GM12878 (cell line): ENCODE measurements at regions not wholly inside any gene's neighbourhood (a gene's known extent, or its start where the extent isn't known, plus 50 kb on each side); places are given as distances from the start of the nearest gene placed in this dataset.

ENCODE experiments used
- ATAC-seq: fragments of 200-7000 bp; cut with Tn5 transposase; 3 replicates; pipeline ENCODE4 v1.9.1; 2020; ENCODE audit warnings: mild to moderate bottlenecking, moderate library complexity
- BruUV-seq: library from RNA; stranded (reverse); fragments of 400-500 nt; replicated peaks from 2 replicates; lab custom pipeline; 2021; lab: Mats Ljungman, UMichigan
- CTCF ChIA-PET: fragments of 300-600 bp; sonication (Branson Sonifier 250); formaldehyde crosslinking; extraction: SDS; loops from one replicate; lab custom pipeline; 2021; ENCODE audit warnings: inconsistent platforms; lab: Yijun Ruan, JAX
- POLR2A ChIA-PET: fragments of 350-600 bp; formaldehyde crosslinking; extraction: SDS; loops from one replicate; lab custom pipeline; 2021; ENCODE audit warnings: inconsistent platforms; lab: Charles Lee
- RAD21 ChIA-PET: fragments of 300-600 bp; sonication (Branson Sonifier 250); formaldehyde crosslinking; loops from one replicate; lab custom pipeline; 2023; ENCODE audit warnings: antibody characterized with exemption; ENCODE audit not compliant: unreplicated experiment; lab: Charles Lee
- SMC1A ChIA-PET: fragments of 300-600 bp; sonication (Branson Sonifier 250); formaldehyde crosslinking; loops from one replicate; lab custom pipeline; 2023; ENCODE audit not compliant: unreplicated experiment, uncharacterized antibody; lab: Charles Lee
- DNase-seq: peaks from one replicate; pipeline ENCODE4 v3.0.0-alpha.2; 2011; ENCODE audit warnings: low read depth, low spot score
- FAIRE-seq: peaks from 3 replicates; lab custom pipeline; 2011; peaks lifted over from hg19 to GRCh38; lab: Jason Lieb, UNC
- H2AFZ ChIP-seq: 2 replicates; pipeline ENCODE4 v1.6.0; 2011; ENCODE audit warnings: low read depth, low read length, control low read depth; ENCODE audit not compliant: control insufficient read depth
- H3K27ac ChIP-seq: 2 replicates; pipeline ENCODE4 v1.5.1; 2011; ENCODE audit warnings: control low read depth; ENCODE audit not compliant: control insufficient read depth, insufficient read depth
- H3K27me3 ChIP-seq, 2 experiments: replicated peaks in 1 of 2; 2 replicates each; pipeline versions ENCODE4 v1.6.0 to v1.6.1; 2011; ENCODE audit warnings: low read length in 1 of 2; ENCODE audit not compliant: control insufficient read depth in 2 of 2, insufficient read depth in 2 of 2
- H3K36me3 ChIP-seq, 2 experiments: 2 replicates each; pipeline ENCODE4 v1.5.1; 2011; ENCODE audit warnings: low read length in 1 of 2; ENCODE audit not compliant: control insufficient read depth in 2 of 2, insufficient read depth in 2 of 2
- H3K4me1 ChIP-seq: 2 replicates; pipeline ENCODE4 v1.6.1; 2011; ENCODE audit warnings: mild to moderate bottlenecking, low read length, moderate library complexity, mixed read lengths; ENCODE audit not compliant: control insufficient read depth, insufficient read depth
- H3K4me2 ChIP-seq: 2 replicates; pipeline ENCODE4 v1.6.0; 2011; ENCODE audit warnings: control low read depth; ENCODE audit not compliant: control insufficient read depth, insufficient read depth
- H3K4me3 ChIP-seq: fragments of 200-600 bp; sonication (generic); 2 replicates; pipeline ENCODE4 v1.5.1; 2016
- H3K79me2 ChIP-seq: 2 replicates; pipeline ENCODE4 v1.6.0; 2011; ENCODE audit warnings: low read length; ENCODE audit not compliant: control insufficient read depth, insufficient read depth
- H3K9ac ChIP-seq: 2 replicates; pipeline ENCODE4 v1.8.0; 2011; ENCODE audit warnings: low read length, control low read depth, mixed read lengths; ENCODE audit not compliant: control insufficient read depth, insufficient read depth
- H3K9me3 ChIP-seq: replicated peaks from 3 replicates; pipeline ENCODE4 v1.5.1; 2011; ENCODE audit warnings: mild to moderate bottlenecking, low read length; ENCODE audit not compliant: control insufficient read depth, insufficient read depth
- H4K20me1 ChIP-seq: 2 replicates; pipeline ENCODE4 v1.6.0; 2011; ENCODE audit not compliant: control insufficient read depth, insufficient read depth
- CTCF ChIP-seq, 3 experiments: IDR thresholded peaks in 2 of 3; conservative IDR thresholded peaks in 1 of 3; 2 replicates each; pipeline ENCODE4 v1.5.1; 2011; ENCODE audit warnings: low read depth in 3 of 3, low read length in 3 of 3, mild to moderate bottlenecking in 3 of 3, control low read depth in 2 of 3, moderate library complexity in 2 of 3, inconsistent platforms in 1 of 3, mixed read lengths in 1 of 3; ENCODE audit not compliant: control insufficient read depth in 2 of 3, insufficient read depth in 1 of 3; ENCODE audit errors: extremely low read depth in 1 of 3
- ESRRA ChIP-seq: IDR thresholded peaks from 2 replicates; pipeline ENCODE4 v1.6.1; 2012; ENCODE audit warnings: mild to moderate bottlenecking, low read length, improper control_type of control experiment
- MEF2A ChIP-seq: IDR thresholded peaks from 2 replicates; pipeline ENCODE4 v1.6.1; 2011; ENCODE audit warnings: low read depth, mild to moderate bottlenecking, low read length, moderate library complexity; ENCODE audit not compliant: insufficient read depth
- MTA2 ChIP-seq: fragments of 450-650 bp; IDR thresholded peaks from 2 replicates; pipeline ENCODE4 v1.6.1; 2016; ENCODE audit warnings: low read depth, mild to moderate bottlenecking, moderate library complexity
- MTA3 ChIP-seq: IDR thresholded peaks from 2 replicates; pipeline ENCODE4 v1.6.1; 2012; ENCODE audit warnings: low read length, inconsistent platforms, borderline replicate concordance
- MXI1 ChIP-seq: fragments of 150-350 bp; IDR thresholded peaks from 2 replicates; pipeline ENCODE4 v1.6.1; 2011; ENCODE audit warnings: low read depth, mild to moderate bottlenecking, inconsistent platforms, low read length, improper control_type of control experiment
- NFIC ChIP-seq: IDR thresholded peaks from 2 replicates; pipeline ENCODE4 v1.6.1; 2012; ENCODE audit warnings: low read depth, mild to moderate bottlenecking, inconsistent platforms, low read length, moderate library complexity
- NFYB ChIP-seq: IDR thresholded peaks from 2 replicates; pipeline ENCODE4 v1.6.1; 2011; ENCODE audit warnings: low read depth, mild to moderate bottlenecking, low read length, improper control_type of control experiment, moderate library complexity; ENCODE audit not compliant: insufficient read depth
- NRF1 ChIP-seq: conservative IDR thresholded peaks from 2 replicates; pipeline ENCODE4 v1.6.1; 2011; ENCODE audit warnings: mild to moderate bottlenecking, low read depth, low read length, improper control_type of control experiment
- PRDM15 ChIP-seq: fragments of 450-650 bp; formaldehyde crosslinking; IDR thresholded peaks from 2 replicates; pipeline ENCODE4 v1.4.0; 2020; ENCODE audit warnings: mild to moderate bottlenecking, moderate library complexity
- SMC3 ChIP-seq: IDR thresholded peaks from 2 replicates; pipeline ENCODE4 v1.6.1; 2011; ENCODE audit warnings: low read length, improper control_type of control experiment, borderline replicate concordance
- YY1 ChIP-seq: IDR thresholded peaks from 2 replicates; pipeline ENCODE4 v1.6.1; 2011; ENCODE audit warnings: low read depth, mild to moderate bottlenecking, low read length
- ZNF622 ChIP-seq: fragments of 450-650 bp; IDR thresholded peaks from 2 replicates; pipeline ENCODE4 v1.6.1; 2017; ENCODE audit warnings: mild to moderate bottlenecking, inconsistent platforms
- WGBS: methylation state at CpG from one replicate; pipeline ENCODE4 v1.1.6; 2016; ENCODE audit warnings: low lambda C conversion rate; ENCODE audit not compliant: insufficient replicate concordance, insufficient coverage; ENCODE audit errors: missing lambda C conversion rate; 5-methylcytosine and 5-hydroxymethylcytosine counted together
- in situ Hi-C: fragments of 300-500 bp; cut with MboI; formaldehyde crosslinking; loops from 9 replicates; pipeline ENCODE4 v1.14.3; 2018; ENCODE audit warnings: mixed read lengths
- intact Hi-C: fragments of 100-400 bp; cut with micrococcal nuclease; formaldehyde crosslinking; loops from one replicate; pipeline ENCODE4 v1.14.2; 2022; ENCODE audit not compliant: unreplicated experiment

- intact Hi-C loops, result no loop called here
- FAIRE-seq (no peak), ATAC-seq (no peak)
- H3K36me3 ChIP-seq, result no peaks in the 10 kb centered on the region
- SMC1A ChIA-PET, result no interaction called here
- WGBS, result 19% methylated on average over 2 of the region's 2 CpGs
- TF ChIP-seq YY1, result no peak
- TF ChIP-seq MTA2, result no peak
- TF ChIP-seq MEF2A, result no peak
- TF ChIP-seq ZNF622, result no peak
- TF ChIP-seq MTA3, result no peak
- no peak for TF ChIP-seq SMC3
- TF ChIP-seq NFYB, result no peak
- TF ChIP-seq, all 136 proteins: peak for 0
- BruUV-seq, result no TSS peak
- in situ Hi-C loops, result no loop called here
- Histone ChIP-seq H3K27ac (no peak overlapping the region), H2AFZ (no peak overlapping the region), H3K79me2 (no peaks in the 10 kb centered on the region), H3K4me1 (no peaks in the 10 kb centered on the region), H4K20me1 (no peaks in the 10 kb centered on the region), H3K4me3 (no peak overlapping the region), H3K9me3 (no peaks in the 10 kb centered on the region; the same call in 1 of the 3 replicates), H3K9ac (no peak overlapping the region), H3K27me3 (no peaks in the 10 kb centered on the region), H3K4me2 (no peak overlapping the region)
- CTCF ChIA-PET, result no interaction called here
- DNase-seq, result no peak
- POLR2A ChIA-PET, result no interaction called here
- RAD21 ChIA-PET, result no interaction called here
These were observed 161.3 kb upstream of the GADL1 start for GRCh38 chr3:31055757-31056156.

GRCh38 chr3:31057891-31058290 is 163.4 kb upstream of the GADL1 start:
- Histone ChIP-seq H3K9ac (no peak overlapping the region), H3K4me1 (no peaks in the 10 kb centered on the region), H3K36me3 (no peaks in the 10 kb centered on the region), H3K9me3 (no peaks in the 10 kb centered on the region; the same call in 2 of the 3 replicates), H3K4me3 (no peak overlapping the region), H3K27ac (no peak overlapping the region), H3K4me2 (no peak overlapping the region), H3K79me2 (no peaks in the 10 kb centered on the region), H3K27me3 (no peaks in the 10 kb centered on the region), H2AFZ (no peak overlapping the region), H4K20me1 (no peaks in the 10 kb centered on the region)
- 63% methylated on average over 3 of the region's 3 CpGs for WGBS
- ATAC-seq, result no peak
- BruUV-seq, result no TSS peak
- SMC1A ChIA-PET, result interaction anchor here (1.1 kb wide), 1 partner anchor 19 kb away, joined by 3 read pairs; no protein-coding TSS in a partner anchor
- no peak for FAIRE-seq
- DNase-seq, result no peak
- in situ Hi-C loops (no loop called here), intact Hi-C loops (no loop called here)
- RAD21 ChIA-PET, result interaction anchor here (0.5 kb wide), 1 partner anchor 971 kb away, joined by 3 read pairs; no protein-coding TSS in a partner anchor
- POLR2A ChIA-PET, result no interaction called here
- CTCF ChIA-PET, result interaction anchor here (0.6 kb wide), 1 partner anchor 11 kb away, joined by 4 read pairs; no protein-coding TSS in a partner anchor
- TF ChIP-seq YY1, result no peak
- TF ChIP-seq ESRRA, result no peak
- no peak for TF ChIP-seq MXI1
- TF ChIP-seq CTCF (IDR thresholded peaks at IDR 0.05 in 2 of 3, conservative IDR thresholded peaks at IDR 0.05 in 1 of 3; ENCODE audit: control insufficient read depth in 2 of 3, extremely low read depth in 1 of 3, insufficient read depth in 1 of 3, low read depth in 3 of 3, low read length in 3 of 3), result no peak
- no peak for TF ChIP-seq NRF1
- no peak for TF ChIP-seq PRDM15 (CRISPR knock-in tag)
- TF ChIP-seq NFIC, result no peak
